Peyer's patch (tissue), 4 donors: ENCODE measurements at regions not wholly inside any gene's neighbourhood (a gene's known extent, or its start where the extent isn't known, plus 50 kb on each side); places are given as distances from the start of the nearest gene placed in this dataset.
"Not testable (repeated sequence)": the region's sequence is repeated elsewhere in the genome, so short reads cannot be mapped to it uniquely, and the experiment has no call there.

ENCODE experiments used
- POLR2A ChIP-seq, 2 donors: fragments of 450-650 bp; IDR thresholded peaks; one replicate each; pipeline ENCODE4 v1.5.1; 2017; ENCODE audit warnings: antibody characterized with exemption in 2 of 2, mild to moderate bottlenecking in 2 of 2, moderate library complexity in 2 of 2
- TF ChIP-seq, protein P1 (sequence below), 6 experiments: fragments of 450-650 bp in 4 of 6; fragments of 200-600 bp in 2 of 6; sonication (generic) in 1 of 6; IDR thresholded peaks; one replicate each; pipeline ENCODE4 v1.5.1; 2017 to 2019; ENCODE audit warnings: antibody characterized with exemption in 6 of 6, mild to moderate bottlenecking in 3 of 6, moderate library complexity in 1 of 6

DNA sequence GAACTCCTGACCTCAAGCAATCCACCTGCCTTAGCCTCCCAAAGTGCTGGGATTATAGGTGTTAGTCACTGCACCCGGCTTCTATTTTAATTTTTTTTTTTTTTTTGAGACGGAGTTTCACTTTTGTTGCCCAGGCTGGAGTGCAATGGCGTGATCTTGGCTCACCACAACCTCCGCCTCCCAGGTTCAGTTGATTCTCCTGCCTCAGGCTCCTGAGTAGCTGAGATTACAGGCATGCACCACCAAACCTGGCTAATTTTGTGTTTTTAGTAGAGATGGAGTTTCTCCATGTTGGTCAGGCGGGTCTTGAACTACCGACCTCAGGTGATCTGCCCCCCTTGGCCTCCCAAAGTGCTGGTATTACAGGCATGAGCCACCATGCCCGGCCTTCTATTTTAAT is 149.1 kb downstream of the MYCN start:
- TF ChIP-seq, protein P1, sequence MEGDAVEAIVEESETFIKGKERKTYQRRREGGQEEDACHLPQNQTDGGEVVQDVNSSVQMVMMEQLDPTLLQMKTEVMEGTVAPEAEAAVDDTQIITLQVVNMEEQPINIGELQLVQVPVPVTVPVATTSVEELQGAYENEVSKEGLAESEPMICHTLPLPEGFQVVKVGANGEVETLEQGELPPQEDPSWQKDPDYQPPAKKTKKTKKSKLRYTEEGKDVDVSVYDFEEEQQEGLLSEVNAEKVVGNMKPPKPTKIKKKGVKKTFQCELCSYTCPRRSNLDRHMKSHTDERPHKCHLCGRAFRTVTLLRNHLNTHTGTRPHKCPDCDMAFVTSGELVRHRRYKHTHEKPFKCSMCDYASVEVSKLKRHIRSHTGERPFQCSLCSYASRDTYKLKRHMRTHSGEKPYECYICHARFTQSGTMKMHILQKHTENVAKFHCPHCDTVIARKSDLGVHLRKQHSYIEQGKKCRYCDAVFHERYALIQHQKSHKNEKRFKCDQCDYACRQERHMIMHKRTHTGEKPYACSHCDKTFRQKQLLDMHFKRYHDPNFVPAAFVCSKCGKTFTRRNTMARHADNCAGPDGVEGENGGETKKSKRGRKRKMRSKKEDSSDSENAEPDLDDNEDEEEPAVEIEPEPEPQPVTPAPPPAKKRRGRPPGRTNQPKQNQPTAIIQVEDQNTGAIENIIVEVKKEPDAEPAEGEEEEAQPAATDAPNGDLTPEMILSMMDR (IDR thresholded peaks at IDR 0.05), result not testable (repeated sequence)
- TF ChIP-seq POLR2A (IDR thresholded peaks at IDR 0.05), result not testable (repeated sequence)
